NCI-H82 (cell line): ENCODE measurements at regions not wholly inside any gene's neighbourhood (a gene's known extent, or its start where the extent isn't known, plus 50 kb on each side); places are given as distances from the start of the nearest gene placed in this dataset.

Experiments
- DNase-seq: peaks from one replicate; lab custom pipeline; 2025; lab: John Stamatoyannopoulos, UW

DNA sequence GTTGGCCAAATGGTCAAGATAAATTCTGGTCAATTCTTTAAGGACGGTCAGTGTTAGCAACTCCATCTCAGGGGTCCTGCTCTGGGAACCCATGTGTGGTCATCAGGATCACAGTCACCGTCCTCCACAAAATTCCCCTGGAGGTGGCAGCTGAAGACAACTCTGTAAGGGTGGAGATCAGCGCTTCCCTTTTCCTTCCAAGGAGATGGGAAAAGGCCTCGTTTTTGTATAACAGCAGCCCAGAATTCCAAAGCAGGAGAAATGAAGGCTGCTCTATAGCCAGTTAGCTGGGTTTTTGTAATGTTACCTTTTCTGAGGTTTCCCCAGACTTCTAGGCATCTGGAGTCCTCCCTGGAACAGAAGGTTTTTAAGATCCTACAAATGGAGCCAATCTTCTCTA, 334.8 kb downstream of the MYCN start:
- no peak for DNase-seq

DNA sequence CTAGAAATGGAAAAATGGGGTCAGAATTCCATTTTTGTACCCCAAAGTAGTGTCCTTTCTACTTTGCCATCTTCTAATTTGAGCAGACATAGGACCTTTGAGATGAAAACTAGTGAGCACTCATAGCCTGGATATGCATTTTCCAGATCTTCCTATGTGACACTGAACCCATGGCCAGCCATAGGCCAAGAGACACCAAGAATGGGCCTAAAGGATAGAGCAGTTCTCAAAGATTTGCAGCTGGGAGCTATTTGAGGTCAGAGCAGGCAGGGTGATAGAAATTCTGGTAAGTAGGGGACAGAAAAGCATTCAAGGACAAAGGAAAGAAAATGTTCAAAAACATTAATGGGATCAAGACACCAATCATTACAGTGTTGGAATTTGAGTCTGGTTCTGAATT, 332.8 kb downstream of the MYCN start:
- no peak for DNase-seq

DNA sequence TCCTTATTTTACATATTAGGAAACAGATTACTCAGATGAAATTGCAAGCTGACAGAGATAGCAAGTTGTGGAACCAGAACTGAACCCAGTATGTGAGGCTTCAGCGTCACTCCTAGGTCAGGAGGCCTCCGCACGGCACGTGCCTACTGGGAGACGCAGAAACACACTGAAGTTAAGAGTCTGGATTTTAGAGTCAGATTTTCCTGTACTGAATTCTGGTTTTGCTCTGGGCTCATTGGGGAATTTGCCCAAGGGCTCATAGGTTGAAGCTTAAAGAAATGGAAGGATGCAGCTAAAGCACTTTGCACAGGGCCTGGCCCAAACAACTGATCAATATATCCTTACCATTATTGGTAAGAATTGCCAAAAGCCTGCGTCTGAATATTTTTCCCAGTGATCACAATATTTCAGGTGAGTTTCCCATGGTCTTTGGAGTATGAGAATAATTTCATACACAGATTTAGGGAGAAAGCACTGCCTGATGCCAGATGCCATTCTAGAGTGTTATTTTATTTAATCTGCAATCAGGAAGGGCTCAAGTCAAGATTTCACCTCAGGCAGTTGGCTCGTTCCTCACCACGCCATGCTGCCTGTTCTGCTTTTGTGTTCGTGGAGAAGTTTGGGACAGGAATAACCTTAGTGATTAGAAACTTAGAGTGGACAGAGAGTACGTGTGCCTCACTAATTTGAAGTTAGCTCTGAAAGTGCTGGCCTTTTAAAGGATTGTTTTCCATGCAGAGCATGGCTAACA, 331.9 kb downstream of the MYCN start:
- no peak for DNase-seq

DNA sequence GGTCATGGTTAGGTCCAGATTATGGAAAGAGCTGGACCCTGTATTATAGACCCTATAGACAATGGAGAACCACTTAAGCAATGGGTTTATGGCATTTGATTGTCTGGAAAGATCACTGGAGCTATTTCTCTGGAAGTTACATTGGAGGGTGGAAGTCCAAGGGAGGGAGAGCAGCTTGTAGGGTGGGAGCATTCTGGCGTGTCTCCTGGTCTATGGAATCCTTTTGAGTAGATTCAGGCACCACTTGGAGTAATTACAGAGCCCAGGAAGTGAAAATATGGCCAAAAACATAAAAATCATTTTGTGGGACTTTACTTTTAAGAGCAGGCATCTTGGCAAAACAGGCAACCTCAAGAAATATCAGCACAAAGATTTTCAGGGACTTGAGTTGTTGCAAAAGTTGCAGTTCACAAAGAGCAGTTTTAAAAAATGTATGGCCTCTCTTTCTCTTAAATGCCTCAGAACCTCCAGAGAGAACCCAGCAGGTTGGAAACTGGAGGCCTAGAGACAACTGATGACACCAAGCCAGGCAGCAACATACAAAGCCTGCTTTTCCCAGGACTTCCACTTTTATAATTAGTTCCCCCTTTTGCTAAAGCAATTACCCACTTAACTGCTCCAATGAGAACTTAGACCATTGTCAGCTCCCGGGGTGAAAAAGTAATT, 331.0 kb downstream of the MYCN start:
- no peak for DNase-seq

DNA sequence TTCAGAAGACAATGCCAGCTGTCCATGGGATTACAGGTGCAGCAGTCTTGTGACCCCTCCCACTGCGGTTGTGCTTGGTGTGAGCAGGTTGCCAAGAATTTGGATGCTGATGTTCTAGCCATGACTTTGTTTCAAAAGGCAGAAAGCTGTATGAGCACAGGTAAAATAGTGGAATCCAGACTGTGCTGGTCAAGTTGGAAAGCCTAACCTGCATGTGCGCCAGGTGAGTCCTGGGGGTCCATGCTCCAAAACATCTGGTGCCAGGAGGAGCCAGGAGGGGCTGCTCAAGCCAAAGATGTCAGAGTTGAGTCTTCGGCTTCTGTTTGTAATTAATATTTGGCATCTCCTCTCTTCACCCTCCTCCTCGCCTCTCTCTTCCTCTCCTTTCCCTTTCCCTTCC, 330.1 kb downstream of the MYCN start:
- no peak for DNase-seq

DNA sequence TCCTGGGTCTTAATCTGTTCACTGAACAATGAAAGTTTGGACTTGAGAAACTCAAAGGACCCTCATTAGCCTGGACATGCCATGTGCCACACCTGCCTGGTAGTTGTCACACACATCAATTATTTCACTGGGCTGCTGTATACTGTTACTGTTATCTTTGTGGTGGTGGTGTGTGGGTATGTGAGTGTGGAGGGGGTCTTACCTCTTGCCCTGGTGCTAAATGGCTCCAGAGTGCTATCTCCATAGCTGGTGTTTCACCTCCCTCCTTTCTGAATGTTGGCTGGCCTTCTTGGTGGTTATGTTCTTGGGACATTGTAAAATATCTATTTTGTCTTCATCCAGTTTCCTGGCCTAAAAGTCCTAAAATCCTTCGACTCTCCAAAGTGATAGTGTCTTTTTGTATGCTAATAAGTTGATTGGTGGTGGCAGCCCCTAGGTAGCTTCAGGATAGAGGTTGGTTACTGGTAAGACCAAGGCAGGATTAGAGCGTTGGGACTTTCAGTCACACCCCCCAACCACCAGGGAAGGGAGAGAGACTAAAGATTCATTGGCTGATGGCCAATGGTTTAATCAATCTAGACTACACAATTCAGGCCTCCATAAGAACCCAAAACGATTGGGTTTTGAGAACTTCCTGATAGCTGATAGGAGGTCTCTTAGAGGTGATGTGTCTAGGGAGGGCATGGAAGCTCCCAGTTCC, 328.1 kb downstream of the MYCN start:
- DNase-seq = no peak

DNA sequence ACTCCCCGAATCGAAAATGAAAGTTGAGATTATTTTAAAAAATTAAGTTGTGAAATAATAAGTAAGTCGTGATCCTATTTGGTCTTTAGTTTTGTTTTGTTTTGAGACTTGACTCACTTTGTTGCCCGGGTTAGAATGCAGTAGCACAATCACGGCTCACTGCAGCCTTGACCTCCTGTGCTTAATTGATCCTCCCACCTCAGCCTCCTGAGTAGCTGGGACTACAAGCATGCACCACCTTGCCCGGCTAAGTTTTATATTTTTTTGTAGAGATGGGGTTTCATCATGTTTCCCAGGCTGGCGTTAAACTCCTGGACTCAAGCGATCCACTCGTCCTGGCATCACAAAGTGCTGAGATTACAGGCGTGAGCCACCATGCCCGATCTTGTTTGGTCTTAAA, 326.2 kb downstream of the MYCN start:
- no peak for DNase-seq

DNA sequence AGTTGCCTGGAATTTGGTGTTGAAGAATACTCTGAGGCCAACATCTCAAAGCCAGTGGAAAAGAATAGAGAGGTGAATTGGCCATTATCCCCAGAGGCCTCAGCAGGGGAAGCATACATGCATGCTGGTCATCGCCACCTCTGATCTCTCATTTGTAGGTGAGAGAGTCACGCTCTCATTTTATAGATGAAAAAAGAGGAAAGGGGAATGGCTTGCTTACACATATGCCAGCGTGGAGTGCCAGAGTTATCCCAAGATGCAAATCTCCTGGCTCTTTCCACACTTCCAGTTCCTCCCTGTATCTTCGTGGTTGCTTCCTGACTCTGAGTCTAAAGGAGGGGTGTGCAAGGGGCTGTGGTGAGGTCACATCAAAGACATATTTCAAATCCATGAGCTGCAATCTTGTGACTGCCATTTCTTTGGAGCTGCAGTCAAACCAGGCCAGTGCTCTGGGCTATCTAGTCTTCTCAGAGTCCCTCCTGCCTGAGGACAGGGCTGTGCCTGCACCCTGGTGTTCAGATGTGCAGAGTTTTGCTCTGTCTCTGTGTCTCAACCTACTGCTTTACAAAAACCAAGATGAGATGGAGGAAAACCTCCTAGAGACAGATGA, 324.7 kb downstream of the MYCN start:
- DNase-seq = no peak

DNA sequence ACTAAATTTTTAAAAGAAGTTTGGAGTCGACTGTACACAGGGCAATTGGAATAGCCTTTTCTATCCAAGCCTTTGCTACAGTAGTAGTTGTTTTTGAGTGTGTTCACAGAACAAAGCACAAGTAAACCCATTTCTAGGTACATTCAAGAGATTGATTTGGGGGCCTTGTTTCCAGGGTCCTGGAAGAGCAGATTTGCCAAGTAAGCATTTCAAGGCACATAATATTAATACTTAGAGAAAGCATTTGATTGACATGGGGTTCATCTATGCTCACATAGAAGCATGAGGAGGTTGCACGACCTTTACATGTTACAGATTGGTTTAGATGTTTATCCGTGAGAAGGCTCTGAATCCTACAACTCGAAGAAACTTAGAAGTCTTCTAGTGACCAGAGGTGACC, 324.1 kb downstream of the MYCN start:
- DNase-seq = no peak

DNA sequence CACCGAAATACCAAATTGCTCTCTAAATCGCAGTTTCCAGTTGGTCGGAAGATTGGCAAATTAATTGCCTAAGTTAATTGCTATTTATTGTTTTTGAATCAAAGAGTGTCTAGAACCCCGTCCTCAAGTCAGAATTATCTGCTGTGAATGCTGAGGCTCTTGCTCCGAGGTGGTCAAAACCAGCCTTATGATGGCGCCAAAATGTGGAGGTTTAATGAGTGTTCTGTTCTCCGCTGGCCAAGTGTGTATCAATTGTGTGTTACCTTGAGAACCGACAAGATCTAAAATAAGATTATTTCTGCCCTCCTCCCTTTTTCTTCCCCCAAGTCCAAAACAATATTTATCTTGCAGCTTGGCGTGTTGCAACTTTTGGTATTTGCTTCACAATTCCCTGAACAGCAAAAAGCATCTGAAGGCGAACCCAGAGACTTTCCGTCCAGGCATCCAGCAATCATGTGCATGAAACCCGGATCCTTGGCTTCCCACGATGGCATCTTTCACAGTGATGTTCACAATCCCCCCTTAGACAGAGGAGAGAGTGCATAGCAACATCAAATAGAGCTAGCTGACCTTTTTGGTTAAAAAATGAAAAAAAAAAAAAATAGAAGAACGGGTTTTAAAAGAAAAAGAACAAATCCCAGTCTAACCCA, 323.0 kb downstream of the MYCN start:
- DNase-seq = no peak

DNA sequence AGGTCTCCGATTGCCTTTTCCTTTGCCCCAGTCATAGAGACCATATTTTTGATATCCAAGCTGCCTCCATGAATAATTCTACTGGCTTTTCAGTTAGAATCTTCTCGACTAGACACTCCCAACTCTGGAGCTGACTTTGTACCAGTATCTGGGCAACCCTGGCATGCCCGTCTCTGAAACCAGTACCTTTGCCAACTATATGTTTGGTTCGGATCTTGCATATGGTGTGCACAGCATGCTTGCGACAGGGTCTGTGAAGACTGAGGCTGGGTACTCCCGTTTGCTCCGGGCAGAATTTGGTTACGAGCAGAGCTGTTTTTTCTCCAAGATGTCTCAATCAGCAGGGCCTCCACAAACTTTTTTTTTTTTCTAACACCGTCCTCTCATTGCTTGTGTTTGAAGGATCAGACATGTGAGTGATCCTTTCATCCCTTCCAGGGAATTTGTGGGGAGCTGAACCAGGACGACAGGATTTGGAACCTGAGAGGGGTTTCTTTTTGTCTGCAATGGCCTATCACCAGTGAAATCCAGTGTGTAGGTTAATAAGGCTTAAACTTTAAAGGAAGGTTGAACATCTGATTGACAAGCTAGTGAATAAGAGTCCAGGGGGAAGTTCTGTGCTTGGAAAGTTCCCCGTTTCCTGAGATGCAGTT, 322.3 kb downstream of the MYCN start:
- no peak for DNase-seq

DNA sequence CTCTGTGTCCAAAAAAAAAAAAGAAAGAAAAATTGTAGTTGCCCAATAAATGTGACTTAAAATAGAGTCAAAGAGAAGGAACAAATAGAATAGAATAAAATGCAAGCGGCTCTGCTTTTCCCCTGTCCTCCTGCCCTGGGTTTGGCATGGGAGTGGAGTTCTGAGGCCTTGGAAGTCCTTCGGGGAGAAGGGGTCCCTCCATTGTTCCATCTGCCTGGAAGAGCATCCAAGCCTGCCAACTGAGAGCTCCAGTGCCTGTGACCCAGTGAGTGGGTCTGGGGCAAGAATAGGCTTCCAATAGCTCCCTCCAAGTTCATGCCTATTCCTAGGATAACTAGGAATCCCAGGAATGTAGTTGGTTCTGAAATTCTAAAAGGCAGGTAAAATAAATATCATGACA, 321.4 kb downstream of the MYCN start:
- no peak for DNase-seq

DNA sequence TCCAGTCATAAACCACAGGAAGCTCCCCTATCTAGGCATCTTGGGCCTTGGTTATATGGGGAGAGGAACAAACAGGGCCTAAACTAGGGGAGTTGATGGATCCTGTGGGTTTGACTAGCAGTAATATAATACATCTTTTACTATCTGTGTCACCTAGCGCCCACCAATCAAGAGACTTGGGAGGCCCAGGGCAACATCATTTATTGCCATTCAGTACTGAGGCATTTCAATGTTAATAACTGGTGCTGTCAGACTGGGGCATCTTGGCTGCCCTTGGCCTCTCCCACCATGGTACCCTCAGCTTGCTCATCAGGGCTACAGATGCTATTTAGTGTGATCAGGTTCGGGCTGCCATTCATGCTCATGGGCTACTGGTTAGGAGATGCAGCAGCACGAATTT, 320.7 kb downstream of the MYCN start:
- DNase-seq = no peak

DNA sequence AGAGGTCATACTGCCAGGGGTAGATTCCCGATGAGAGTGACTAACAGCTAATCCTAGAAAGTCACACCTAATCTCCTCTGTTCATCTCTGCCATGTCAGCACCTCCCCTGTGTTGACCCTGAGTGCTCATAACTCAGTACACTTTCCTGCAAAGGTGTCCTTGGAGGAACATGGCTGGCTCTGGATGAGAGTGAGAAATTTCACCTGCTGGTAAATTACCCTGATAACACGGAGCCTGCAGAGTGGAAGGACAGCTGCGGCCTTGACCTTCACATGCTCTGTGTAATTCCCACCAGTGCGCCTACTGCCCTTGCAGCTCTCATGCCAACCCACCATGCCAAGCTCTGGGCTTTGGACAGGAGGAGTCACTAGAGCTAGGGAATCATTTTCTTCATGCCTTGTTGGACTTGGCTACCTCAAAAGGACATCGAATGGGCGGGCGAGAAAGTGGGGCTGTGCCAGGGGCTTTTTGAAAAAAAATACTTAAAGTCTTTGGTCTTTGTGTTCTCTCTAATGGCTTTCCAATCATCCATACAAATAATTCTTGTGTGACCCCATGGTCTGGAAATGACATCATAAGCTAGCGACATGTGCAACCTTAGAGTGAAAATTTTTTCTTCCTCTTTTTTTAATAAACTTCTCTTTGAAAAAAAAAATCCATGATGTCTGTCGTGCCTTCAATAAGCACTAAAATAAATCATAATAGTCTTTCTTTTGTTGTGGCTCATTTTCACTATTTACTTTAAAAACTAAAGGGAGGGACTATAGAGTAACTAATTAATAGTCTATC, 319.9 kb downstream of the MYCN start:
- DNase-seq = peak; percentile 19

DNA sequence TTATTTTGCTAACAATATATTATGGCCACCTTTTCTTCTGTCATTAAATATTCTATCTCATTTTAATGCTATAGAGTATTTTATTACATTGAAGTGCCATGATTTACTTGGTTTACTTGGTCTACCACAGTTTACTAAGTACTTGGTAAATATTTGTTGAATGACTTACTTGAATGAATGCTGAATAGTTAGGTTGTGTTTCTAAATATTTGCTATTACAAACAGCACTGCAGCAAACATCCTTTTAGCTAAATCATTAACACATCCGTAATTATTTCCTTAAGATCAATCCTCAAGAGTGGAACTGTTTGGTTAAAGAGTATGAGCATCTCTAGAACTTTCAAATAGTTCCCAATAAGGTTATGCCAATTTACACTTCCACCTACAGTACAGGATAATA, 318.7 kb downstream of the MYCN start:
- DNase-seq = no peak

DNA sequence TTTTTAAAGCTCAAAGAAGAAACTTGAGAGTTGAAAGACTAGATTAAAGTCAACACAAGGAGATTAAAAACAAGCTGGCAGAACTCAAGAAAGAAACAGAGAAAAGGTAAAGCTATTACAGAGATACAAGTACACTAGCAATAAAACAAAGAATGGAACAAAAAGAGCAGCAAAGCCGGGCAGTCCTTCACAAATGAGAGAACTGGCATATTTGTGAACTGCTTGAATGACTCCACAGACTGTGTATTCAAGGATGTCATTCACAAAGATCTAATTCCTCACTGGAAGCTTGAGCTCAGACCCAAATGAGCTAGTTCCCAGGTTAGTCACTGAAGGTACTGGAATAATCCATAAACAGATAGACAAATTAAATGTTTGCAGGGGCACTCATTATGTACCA, 318.0 kb downstream of the MYCN start:
- no peak for DNase-seq

DNA sequence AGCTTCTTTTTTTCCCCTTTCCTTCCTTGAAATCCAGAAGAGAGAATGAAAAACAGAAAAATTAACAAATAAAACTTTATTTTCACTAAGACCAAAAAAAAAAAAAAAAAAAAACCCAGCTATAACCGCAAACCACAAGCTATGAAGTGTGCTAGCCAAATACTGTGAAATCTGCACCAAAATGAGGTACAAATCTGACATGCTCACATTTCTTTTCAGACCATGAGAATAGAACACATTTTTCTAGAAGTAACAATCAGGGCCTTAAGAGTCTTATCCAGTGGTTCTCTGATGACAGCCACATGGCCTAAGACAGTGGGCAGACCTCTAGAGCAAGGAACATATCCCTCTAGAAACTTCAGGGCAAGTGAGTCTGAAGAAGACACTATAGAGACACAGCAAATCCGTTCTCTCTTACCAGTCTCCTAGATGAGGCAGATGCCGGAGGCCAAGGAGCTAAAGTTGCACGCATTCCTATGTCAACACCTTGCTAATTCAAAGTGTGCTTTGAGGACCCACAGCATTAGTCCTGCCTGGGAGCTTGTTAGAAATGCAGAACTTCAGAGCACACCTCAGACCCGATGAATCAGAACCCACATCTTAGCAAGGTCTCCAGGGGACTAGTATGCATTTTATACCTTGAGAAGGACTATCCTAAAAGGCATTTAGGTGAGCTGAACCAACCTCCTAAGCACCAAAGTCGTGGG, 317.1 kb downstream of the MYCN start:
- no peak for DNase-seq

DNA sequence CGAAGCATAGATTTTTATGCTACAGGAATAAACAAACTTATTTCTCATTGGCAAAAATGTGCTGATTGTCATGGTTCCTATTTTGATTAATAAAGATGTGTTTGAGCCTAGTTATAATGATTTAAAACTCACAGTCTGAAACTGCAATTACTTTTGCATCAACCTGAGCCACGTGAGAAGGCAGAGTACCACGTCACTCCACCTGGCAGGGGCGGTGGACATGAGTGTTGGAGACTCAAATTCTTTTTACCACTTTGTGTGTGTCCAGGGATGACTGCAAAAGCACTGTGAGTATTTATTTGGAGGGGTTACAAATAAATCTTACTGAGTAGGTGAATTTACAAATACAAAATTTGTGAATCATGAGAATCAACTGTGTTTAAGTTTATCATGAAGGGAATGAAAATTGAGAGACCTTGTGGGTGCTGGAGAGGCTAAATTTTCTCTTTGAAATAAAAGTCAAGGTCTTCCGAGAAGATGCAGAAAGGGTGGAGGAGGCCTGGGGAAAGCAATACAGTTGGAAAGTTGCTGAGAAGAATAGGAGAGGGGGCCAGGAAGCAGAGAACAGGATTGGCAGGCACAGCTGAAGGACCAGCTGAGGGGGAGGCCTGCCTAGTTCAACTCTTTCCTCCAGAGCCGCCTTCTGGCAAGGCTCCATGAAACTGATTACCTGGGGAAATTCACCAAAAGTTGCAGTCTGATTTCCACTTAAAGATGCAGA, 316.4 kb downstream of the MYCN start:
- no peak for DNase-seq

DNA sequence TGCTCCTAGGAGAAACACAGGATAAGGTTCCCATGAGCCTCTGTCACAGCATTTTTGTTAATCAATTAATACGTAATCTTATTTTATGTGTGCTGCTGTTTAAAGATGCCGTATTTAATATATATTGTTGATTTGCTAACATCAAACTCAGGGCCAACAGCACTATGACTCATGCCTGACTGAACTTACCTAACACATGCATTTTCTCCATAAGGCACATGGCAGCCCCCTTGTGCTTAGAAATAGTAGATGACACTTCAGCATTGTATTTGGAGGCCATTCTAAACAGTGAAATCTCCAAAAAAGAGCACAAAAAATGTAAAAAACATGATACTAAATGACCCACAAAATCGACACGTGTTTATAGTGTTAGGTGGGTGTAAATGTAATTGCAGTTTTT, 314.8 kb downstream of the MYCN start:
- no peak for DNase-seq
